ENCODE measurements at regions not wholly inside any gene's neighbourhood (a gene's known extent, or its start where the extent isn't known, plus 50 kb on each side); places are given as distances from the start of the nearest gene placed in this dataset.

DNA sequence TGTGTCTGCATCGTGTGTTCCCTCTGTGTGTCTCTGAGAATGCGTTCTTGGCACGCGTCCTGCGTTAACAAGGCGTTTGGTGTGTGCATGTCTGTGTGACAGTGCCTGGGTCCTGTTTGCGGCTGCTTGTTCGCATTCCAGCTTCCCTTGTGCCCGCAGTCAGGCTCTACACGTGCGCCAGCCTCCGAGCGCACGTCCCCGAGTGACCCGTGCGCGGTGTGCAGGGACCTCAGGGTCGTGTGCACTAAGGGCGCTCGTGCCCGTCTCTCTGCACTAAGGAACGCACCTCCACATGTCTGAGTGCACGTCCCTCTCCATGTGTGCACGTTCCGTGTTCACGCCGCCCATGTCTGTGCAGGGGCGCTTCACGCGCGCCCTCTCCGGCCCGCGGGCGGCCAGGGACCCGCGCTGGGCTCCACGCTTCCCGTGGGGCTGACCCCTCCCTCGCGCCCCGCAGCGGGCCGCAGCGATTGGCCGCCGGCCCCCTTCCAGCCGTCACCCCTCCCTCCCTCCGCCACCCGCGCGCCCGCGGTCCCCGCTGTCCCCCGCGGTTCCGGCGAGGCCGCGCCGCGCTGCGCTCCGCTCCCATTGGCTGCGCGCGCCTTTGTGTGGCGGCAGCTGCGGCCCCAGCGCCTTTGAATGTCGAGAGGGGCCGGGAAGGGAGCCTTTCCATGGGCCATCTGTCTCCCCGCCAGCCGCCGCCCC, 229.4 kb downstream of the HAUS1 start:
- no peak for TF ChIP-seq EZH2 (IDR thresholded peaks at IDR 0.05)
- TF ChIP-seq POLR2AphosphoS5 (IDR thresholded peaks at IDR 0.05; ENCODE audit: borderline replicate concordance, low read depth, low read length): 0 out of 2 replicates have a peak, but pooled peaks have one; percentile 28
- TF ChIP-seq FOXP2 (optimal IDR thresholded peaks at IDR 0.05; ENCODE audit: control extremely low read depth, extremely low read length, insufficient read depth): no peak
